NCI-H1092 treated with DMSO at 0.1 percent for 48 hours (cell line): ENCODE measurements at regions not wholly inside any gene's neighbourhood (a gene's known extent, or its start where the extent isn't known, plus 50 kb on each side); places are given as distances from the start of the nearest gene placed in this dataset.
A peak's percentile ranks its signal among the peaks of the same experiment; 100 is the strongest.

ENCODE experiments used
- DNase-seq: peaks from one replicate; lab custom pipeline; 2025; lab: John Stamatoyannopoulos, UW

DNA sequence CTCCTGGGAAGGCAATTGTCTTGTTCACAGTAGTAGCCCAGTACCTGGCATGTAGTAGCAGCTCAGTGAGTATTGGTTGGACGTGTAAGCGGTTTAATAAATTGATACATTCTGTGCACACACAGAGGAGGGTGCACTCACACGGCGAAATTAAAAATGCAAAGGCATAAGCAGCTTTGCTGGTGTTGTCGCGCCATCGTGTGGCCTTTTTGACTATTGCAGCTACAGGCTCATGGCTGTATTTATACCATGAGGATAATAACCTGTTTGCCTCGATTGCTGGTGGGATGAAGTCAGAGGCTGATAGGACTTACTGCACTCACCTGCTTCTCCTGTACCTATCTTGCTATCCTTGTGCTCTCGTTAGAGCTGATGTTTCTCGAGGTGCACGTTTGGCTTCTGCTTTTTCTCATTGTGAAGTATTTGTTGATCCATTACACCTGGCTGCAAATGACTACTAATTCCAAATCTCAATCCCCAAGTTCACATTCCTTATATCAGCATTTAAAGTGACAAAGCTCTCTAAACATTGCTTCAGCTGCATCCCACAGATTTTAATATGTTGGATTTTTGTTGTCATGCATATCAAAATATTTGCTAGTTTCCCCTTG, 61.5 kb downstream of the TBXT start:
- DNase-seq: peak; percentile 81

DNA sequence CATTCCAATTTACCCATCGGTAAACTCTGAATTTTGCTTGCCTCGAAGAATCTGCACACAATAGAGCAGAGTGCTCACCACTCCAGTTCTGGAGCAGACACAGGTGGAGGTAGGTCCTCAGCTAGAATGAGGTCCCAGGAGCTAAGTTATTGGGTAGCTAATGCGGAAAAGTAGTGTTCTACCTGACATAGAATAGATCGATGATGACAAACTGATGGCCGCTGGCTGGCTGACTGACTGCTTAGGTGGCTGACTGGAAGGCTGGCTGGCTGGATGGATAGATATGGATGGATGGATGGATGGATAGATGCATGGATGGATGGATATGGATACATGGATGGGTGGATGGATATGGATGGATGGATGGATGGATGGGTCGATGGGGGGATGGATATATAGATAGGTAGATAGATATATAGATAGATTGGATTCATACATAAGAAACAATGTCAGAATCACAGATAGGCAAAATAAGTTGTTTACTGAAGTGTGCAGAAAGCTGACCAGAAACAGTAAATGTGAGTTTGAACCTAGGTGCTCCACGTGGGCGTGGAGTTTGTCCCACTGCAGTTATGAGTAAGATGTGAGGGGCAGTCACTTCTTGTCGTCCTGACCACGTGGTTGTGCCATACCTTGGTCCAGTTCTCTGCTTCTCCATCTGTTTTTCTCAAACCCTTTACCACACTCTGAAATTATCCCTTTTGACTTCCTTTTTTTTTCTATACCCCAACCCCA, 62.1 kb downstream of the TBXT start:
- no peak for DNase-seq

DNA sequence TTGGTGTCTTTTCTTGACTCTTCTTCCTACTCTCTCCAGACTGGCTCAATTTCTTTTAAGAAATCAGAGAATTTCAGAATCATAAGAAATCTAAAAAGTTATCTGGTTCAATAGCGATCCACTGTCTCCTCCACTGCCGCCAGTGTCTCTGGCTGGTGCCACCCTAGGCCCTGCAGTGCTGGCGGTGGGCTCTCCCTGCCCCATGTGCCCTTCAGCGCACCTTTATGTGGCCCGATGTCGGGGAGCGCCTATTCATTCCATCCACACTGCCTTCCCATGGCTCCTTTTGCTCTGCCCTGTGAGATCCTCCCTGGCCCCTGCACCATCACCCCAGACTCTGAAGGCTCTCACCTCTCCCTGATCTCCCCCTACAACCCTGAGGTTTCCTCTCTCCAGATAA, 62.8 kb downstream of the TBXT start:
- DNase-seq: no peak

DNA sequence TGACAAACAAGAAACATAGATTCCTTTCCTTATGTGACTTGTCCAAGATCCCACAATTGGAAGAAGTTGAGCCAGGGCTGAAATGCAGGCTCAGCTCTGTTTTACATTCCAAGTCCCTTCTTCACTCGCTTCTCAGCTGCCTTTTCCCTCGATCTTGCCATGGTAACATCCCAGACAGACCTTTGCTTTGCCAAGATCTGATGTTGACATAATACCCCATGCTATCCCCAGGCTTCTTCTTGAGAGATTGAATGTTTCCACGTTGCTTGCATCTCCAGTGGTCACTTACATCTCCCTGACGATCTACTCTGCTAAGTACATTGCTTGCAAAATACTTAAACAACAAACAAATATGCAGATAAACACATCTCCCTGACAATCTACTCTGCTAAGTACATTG, 63.5 kb downstream of the TBXT start:
- no peak for DNase-seq

DNA sequence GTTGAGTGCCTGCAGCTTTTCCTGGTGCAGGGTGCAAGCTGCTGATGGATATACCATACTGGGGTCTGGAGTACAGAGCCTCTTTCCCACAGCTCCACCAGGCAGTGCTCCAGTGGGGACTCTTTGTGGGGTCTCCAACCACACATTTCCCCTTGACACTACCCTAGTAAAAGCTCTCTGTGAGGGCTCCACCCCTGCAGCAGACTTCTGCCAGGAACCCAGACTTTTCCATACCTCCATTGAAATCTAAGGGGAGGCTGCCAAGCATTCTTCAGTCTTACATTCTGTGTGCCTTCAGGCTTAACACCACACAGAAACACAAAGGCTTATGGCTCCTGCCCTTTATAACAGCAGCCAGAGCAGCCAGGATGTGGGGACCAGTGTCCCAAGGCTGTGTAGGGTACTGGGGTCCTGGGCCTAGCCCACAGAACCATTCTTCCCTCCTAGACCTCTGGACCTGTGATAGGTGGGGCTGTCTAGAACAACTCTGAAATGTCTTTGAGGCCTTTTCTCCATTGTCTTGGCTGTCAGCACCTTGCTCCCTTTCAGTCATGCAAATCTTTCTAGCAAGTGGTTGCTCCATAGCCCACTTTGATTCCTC, 65.7 kb downstream of the TBXT start:
- no peak for DNase-seq

DNA sequence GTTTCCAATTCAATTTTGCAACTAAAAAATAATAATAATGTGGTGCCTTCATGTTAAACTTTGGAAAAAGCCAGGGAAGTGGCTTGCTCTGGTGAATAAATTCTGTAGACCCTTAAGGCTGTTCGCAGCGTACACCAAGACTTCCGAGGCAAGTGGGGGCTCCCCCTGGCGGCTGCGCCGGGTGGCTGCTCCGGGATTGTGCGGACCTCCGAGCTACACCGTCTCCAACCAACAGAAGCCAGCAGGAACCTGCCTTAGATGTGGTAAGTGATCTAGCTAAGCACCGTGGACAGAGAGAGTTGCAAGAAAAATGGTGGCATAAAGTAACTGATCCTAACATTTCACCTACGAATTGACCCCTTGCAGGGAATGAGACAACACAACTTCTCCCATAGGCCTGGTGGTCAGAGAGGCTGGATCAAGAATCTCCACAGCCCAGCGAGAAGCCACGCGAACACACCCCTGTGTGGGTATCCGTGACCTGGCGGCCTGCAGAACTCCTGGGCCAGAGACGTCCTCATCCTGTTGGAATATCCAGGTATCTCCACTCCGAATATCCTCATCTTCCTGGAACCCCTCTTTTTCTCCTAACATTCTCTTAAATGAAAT, 69.6 kb downstream of the TBXT start:
- peak; percentile 36 for DNase-seq

DNA sequence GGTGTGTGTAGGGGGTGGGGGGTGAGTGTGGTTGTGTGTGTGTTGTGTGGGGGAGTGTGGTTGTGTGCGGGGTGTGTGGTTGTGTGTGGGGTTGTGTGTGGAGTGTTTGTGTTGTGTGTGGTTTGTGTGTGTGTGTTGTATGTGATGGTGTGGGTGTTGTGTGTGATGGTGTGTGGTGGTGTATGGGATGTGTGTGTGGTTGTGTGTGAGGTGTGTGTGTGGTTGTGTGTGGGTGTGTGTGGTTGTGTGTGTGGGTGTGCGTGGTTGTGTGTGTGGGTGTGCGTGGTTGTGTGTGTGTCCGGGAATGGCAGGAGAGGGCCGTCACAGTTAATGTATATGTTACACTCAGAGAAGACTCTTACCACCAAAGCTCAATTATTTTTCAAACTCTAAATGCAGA, 79.8 kb downstream of the TBXT start:
- no peak for DNase-seq

DNA sequence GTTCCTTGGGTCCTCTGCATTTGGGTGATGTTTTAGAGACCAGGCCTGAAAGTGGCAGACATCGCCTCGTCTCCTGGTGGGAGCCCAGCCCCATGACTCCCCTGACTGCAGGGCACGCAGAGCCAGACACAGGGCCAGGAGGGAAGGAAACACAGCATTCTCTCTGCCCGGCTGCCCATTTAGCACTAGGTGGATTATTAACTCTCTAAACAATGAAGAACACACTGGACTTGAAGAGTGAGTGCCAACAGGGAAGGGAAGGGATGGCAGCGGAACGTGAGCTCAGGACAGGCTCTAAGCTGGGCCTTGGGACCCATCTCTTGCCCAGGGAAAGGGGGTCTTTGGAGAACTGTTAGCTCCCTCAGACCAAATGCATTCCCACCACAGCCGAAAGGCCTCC, 80.4 kb downstream of the TBXT start:
- DNase-seq: no peak

DNA sequence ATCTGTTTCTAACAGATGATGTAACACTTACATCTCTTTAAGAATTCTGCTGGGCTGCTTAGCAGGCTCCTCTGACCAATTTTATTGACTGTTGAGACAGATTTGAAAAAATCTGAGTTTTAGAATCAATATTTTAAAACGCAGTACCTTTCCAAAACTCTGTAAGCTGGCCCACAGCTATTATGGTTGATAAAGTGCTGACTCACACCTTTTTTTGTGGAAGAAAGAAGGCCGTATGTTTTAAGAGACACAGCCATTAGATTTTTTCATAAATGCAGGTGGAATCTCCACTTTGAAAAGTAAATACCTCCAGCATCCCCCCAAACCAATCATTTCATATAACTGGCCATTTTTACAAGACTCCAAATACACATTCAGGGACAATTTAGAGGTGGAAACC, 82.2 kb downstream of the TBXT start:
- no peak for DNase-seq

DNA sequence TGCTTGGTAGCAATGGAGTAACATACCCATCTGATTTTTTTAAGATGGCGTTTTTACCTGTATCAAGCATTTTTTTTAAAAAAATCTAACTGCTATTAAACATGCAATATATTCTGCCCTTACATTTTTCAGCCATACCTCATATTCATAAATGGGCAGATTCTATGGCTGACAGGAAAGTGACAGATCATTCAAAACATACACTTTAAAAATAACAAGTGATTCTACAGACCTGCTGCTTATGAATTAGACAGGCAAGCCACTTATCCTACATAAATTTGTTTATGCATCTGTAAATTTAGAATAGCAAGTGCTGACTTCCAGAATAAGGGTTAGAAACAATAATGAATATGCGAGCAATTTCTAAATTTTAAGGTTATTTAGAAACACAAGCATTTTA, 82.7 kb downstream of the TBXT start:
- DNase-seq: no peak

DNA sequence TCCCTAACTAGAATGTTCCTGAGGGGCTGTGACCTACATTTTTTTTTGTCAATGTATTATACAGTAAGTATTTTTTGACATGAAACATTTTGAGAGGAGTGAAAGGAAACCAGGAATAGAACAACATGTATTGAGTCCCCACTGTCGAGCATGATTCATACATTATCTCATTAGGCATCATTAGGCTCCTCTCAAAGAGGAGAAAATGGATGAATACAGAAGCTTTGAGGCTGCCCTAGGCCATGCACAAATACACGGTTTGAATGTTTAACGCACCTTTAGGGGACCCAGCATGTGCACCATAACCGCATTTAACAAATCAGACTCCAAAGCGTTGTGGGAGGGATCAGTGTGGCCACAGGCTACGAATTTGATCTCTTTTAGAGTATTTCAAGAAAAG, 87.8 kb downstream of the TBXT start:
- no peak for DNase-seq

DNA sequence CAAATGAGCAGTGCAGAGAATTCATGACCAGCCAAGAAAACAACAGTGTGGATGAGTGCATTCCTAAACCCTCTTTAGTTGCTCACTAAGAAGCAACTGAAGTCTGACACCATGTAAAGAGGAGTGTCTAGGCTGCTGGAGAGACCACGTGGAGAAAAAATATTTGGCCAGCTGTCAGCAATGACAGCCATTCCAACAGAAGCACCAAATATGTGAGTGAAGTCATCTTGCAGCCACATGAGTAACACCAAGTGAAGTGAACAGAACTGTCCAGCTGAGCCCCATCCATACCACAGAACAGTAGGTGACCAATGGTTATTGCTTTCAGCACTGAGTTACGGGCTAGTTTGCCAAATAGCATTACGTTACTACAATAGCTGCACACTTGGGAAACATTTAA, 89.4 kb downstream of the TBXT start:
- DNase-seq: no peak

DNA sequence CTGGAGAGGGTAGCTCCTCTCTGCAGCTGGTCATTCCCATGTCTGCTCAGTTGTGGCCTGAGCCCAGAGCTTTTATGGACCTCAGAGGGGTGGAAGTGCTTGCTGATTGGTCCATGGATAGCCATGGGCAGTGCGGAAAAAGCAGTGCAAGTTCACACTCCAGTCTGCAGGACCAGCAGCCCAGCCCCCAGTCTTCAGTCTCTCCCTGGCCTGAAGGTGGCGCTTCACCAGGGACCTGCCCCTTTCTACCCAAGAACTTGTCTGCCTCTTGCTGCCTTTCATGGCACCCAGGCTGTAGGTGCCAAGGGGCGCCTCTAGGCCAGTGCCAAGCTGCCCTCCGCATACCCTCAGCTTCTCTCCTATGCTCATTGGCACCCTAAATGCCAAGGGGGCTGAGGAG, 91.0 kb downstream of the TBXT start:
- no peak for DNase-seq

DNA sequence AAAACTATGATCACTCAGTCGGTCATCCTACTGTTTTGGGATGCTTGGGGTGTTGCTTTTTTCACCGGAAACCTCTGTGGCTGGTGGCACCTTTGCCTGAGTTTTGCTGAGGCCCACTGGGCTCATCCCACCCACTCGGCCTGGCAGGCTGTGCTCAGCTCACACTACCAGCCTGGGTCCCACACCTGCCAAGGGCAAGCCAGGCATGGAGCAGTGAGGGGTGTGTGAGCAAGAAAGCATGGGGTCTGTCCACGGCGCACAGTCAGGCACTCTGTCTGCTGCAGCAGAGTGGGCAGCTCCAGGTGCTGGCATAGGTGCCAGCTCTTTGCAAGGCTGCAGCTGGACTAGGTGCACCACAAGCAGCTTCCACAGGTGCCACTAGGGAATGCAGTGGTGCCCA, 91.7 kb downstream of the TBXT start:
- DNase-seq: no peak

DNA sequence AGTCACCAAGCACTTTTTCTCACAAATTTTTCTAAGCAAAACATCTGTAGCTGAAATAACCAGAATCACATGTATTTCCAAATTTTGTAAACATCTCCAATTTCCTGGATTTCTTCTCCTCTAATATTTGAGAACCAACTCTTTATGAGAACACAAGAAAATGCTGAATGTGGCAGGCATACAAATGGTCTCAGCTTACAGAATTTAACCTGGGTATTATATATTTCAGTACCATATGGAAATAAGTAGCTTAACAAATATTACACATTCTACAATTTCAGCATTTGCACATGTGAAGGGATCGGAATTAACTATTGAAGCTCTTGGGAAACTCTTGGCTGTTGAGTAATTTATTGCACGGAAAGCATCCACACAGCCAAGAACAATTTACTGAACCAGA, 92.5 kb downstream of the TBXT start:
- DNase-seq: no peak

DNA sequence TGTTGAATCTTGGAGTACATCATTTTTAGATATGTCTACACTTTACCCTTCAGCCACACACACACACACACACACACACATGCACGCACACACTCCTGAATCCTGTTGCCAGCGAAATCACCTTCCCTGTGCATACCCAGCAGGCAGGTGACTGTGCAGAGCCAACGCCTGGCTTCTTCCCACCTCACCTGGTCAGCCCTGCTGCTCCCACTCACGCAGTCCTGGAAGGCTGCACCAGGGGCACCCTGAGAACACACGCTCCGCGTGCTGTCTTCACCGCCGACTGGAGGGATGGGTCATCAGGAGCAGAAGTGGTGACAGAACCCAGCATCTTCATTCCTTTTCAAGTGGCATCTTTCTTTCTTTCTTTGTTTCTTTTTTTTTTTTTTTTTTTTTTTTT, 94.6 kb downstream of the TBXT start:
- DNase-seq: no peak

DNA sequence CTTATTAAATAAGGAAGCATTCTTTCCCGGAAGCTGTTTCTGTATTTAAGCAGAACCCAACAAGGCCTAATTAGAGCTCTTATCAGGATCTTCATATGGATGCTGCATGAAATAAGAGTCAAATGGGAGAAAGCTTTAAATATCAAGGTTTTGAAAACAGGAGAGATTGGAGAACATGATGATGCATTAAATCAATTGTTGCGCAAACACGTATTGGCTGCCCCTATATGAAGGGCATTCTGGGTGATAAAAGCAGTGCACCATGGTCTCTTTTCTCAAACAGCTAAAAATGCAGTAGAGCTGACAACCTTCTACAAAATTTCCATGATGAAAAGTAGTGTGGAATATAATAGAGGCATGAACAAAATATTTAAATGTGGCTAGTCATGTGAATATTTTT, 98.9 kb downstream of the TBXT start:
- DNase-seq: no peak

DNA sequence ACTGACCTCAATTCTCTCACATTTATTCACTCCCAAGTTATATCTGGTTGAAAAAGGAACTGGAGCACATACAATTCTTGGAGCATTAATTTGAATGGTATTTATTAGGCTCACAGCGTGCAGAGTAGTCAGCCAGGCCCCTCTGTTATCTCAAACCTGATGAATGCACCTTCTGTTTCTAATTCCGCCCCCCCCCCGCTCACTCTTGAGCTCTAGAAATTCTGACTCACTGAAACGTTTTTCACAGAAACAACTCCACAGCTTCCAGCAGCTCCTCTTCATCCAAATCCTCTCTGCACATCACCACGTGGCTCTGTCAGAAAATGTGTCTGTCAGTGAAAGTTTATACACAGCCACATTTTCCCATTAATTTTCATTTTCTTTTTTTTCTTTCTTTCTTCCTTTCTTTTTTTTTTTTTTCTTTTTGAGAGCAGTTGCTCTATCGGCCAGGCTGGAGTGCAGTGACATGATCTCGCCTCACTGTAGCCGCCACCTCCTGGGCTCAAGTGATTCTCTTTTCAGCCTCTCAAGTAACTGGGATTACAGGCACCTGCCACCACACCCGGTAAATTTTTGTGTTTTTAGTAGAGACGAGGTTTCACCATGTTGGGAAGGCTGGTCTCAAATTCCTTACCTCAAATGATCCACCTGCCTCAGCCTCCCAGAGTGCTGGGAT, 109.4 kb downstream of the TBXT start:
- no peak for DNase-seq

DNA sequence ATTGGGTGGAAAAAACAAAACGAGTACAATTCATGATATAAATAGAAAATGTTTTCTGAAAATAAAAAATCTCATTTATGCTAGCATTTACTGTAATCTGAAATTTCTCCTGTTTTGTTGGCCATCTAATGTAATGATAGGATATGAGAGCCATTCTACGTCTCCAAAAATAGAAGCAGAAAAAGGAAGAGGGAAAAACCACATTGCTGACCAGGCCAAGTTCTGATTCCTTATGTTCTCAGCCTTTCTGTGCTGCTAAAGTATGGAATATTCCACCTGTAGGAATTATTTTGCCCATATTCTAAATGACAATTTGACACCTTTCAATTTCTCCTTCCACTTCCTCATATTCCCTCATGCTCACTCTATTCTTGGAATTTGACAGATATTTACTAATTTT, 110.2 kb downstream of the TBXT start:
- no peak for DNase-seq

DNA sequence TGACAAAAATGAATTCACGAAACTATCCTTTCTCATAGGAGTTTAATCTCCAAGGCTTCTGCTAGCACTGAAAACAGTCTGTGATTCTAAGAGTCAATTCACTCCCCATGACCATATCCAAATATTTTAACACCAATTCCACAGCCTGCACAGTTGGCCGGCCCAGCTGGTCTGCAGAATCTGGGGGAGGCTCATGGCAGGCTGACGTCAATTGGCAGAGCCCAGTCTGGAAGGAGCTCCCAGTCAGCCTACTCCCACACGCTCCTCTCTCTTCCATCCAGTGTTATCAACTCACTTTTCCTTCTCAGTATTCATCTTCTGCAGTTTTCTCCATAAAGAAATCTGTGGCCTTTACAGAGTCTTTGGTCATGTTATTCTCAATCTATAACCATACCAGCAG, 111.0 kb downstream of the TBXT start:
- DNase-seq: no peak

DNA sequence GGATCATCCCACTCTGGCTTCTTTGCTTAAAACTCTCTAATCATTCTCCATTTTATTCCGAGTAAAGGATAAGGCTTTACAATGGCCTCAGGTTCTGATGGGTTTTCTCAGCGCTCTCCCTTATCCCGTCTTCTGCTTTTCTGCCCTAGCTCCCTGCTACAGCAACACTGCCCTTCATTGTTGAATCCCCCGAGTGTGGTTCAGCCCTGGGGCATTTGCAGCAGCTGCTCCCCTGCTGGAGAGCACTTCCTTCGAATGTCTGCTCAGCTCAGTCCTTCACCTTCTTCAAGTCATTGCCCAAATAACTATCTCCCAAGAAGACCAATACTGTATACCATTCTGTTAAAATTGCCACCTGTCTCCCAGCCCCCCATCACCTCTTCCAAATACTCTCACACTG, 111.8 kb downstream of the TBXT start:
- no peak for DNase-seq

DNA sequence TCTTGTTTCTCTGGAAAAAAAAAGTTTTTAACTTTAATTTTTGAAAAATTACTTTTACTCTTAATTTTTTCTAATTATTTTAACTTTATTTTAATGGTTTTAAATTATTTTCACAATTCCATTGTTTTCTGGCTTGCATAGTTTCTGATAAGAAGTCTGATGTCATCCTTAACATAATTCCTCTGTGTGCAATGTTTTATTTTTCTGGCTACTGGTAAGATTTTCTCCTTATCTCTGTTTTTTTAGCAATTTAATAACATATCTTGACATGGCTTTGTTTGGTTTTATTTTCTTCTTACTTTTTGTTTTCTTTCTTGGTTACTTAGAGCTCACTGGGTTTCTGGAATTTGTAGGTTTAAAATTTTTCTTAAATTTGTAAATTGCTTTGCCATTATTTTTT, 114.8 kb downstream of the TBXT start:
- no peak for DNase-seq

DNA sequence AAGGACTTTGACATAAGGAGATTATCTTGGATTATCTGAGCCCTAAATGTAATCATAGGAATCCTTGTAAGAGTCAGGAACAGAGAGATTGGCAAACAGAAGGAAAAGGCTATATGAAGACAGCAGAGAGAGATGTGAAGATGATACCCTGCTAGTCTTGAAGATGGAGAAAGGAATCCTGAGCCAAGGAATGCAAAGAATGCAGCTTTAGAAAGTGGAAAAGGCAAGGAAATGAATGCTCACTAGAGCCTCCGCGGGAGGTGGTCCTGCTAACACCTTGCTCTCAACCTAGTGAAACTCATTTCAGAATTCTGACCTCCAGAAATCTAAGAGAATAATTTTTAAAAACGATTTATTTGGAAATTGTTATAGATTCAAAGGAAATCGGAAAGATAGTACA, 117.1 kb downstream of the TBXT start:
- DNase-seq: no peak
